Suprapubic skin (tissue), 4 donors: ENCODE measurements at regions not wholly inside any gene's neighbourhood (a gene's known extent, or its start where the extent isn't known, plus 50 kb on each side); places are given as distances from the start of the nearest gene placed in this dataset.
"Not testable (repeated sequence)": the region's sequence is repeated elsewhere in the genome, so short reads cannot be mapped to it uniquely, and the experiment has no call there.

ENCODE experiments used
- DNase-seq, 2 donors: peaks; one replicate each; pipeline ENCODE4 v3.0.0-alpha.2; 2019; ENCODE audit warnings: low spot score in 2 of 2
- H3K27ac ChIP-seq: fragments of 200-600 bp; sonication (generic); one replicate; pipeline ENCODE4 v1.5.1; 2019
- H3K27me3 ChIP-seq: fragments of 200-600 bp; sonication (generic); one replicate; pipeline ENCODE4 v1.5.1; 2019
- H3K36me3 ChIP-seq: fragments of 200-600 bp; sonication (generic); one replicate; pipeline ENCODE4 v1.5.1; 2019
- H3K4me1 ChIP-seq: fragments of 200-600 bp; sonication (generic); one replicate; pipeline ENCODE4 v1.5.1; 2019
- H3K4me3 ChIP-seq: fragments of 200-600 bp; sonication (generic); one replicate; pipeline ENCODE4 v1.5.1; 2019; ENCODE audit warnings: mild to moderate bottlenecking
- H3K9me3 ChIP-seq: fragments of 200-600 bp; sonication (generic); one replicate; pipeline ENCODE4 v1.5.1; 2019
- CTCF ChIP-seq, 2 donors: fragments of 200-600 bp in 1 of 2; fragments of 450-650 bp in 1 of 2; sonication (generic) in 1 of 2; IDR thresholded peaks; one replicate each; pipeline ENCODE4 v1.5.1; 2016 to 2019; ENCODE audit warnings: antibody characterized with exemption in 2 of 2, mild to moderate bottlenecking in 1 of 2, moderate library complexity in 1 of 2
- EP300 ChIP-seq: sonication (generic); formaldehyde crosslinking; IDR thresholded peaks from one replicate; pipeline ENCODE4 v1.6.1; 2017; ENCODE audit warnings: antibody characterized with exemption
- POLR2A ChIP-seq, 2 donors: fragments of 450-650 bp; IDR thresholded peaks; one replicate each; pipeline ENCODE4 v1.6.1; 2017; ENCODE audit warnings: antibody characterized with exemption in 2 of 2, mild to moderate bottlenecking in 2 of 2, moderate library complexity in 2 of 2
- POLR2AphosphoS5 ChIP-seq, 3 donors: sonication (generic); formaldehyde crosslinking; IDR thresholded peaks; one replicate each; pipeline ENCODE4 v1.6.1; 2017; ENCODE audit warnings: antibody characterized with exemption in 3 of 3
- WGBS: methylation state at CpG from one replicate; pipeline ENCODE4 v1.1.5; 2018; 5-methylcytosine and 5-hydroxymethylcytosine counted together

- Histone ChIP-seq H3K27ac (no peak overlapping the region), H3K4me1 (no peaks in the 10 kb centered on the region), H3K4me3 (no peak overlapping the region), H3K9me3 (no peaks in the 10 kb centered on the region), H3K27me3 (no peaks in the 10 kb centered on the region), H3K36me3 (no peaks in the 10 kb centered on the region)
- DNase-seq = no peak
- TF ChIP-seq POLR2A (IDR thresholded peaks at IDR 0.05) (no peak), EP300 (no peak), POLR2AphosphoS5 (IDR thresholded peaks at IDR 0.05) (no peak), CTCF (IDR thresholded peaks at IDR 0.05) (no peak)
- WGBS = 58% methylated on average over 3 of the region's 3 CpGs
These were observed 528.7 kb downstream of the DOK5 start for GRCh38 chr20:55004044-55004443.

- no peak for TF ChIP-seq POLR2A (IDR thresholded peaks at IDR 0.05)
- no peak for TF ChIP-seq EP300
- TF ChIP-seq POLR2AphosphoS5 (IDR thresholded peaks at IDR 0.05) = no peak
- TF ChIP-seq CTCF (IDR thresholded peaks at IDR 0.05) = no peak
- no peaks in the 10 kb centered on the region for H3K9me3 ChIP-seq
- H3K27ac ChIP-seq = no peak overlapping the region
- 73% methylated on average over 5 of the region's 5 CpGs for WGBS
- H3K27me3 ChIP-seq = no peaks in the 10 kb centered on the region
- H3K4me1 ChIP-seq = no peaks in the 10 kb centered on the region
- no peak overlapping the region for H3K4me3 ChIP-seq
- no peaks in the 10 kb centered on the region for H3K36me3 ChIP-seq
- DNase-seq = no peak
These were observed 520.2 kb downstream of the DOK5 start for GRCh38 chr20:54995553-54995952.

GRCh38 chr20:54995011-54995410 is 519.6 kb downstream of the DOK5 start:
- 53% methylated on average over 4 of the region's 4 CpGs for WGBS
- TF ChIP-seq CTCF (IDR thresholded peaks at IDR 0.05) = no peak
- no peak for TF ChIP-seq POLR2AphosphoS5 (IDR thresholded peaks at IDR 0.05)
- TF ChIP-seq POLR2A (IDR thresholded peaks at IDR 0.05) = no peak
- no peak for TF ChIP-seq EP300
- Histone ChIP-seq H3K9me3 (no peaks in the 10 kb centered on the region), H3K27ac (no peak overlapping the region), H3K27me3 (no peaks in the 10 kb centered on the region), H3K4me1 (no peaks in the 10 kb centered on the region), H3K36me3 (no peaks in the 10 kb centered on the region), H3K4me3 (no peak overlapping the region)
- DNase-seq = no peak

- no peaks in the 10 kb centered on the region for H3K9me3 ChIP-seq
- H3K27ac ChIP-seq = no peak overlapping the region
- no peak overlapping the region for H3K4me3 ChIP-seq
- TF ChIP-seq POLR2A (IDR thresholded peaks at IDR 0.05) (no peak), EP300 (no peak), CTCF (IDR thresholded peaks at IDR 0.05) (no peak), POLR2AphosphoS5 (IDR thresholded peaks at IDR 0.05) (no peak)
- DNase-seq = no peak
- 85% methylated on average over 7 of the region's 7 CpGs for WGBS
- no peaks in the 10 kb centered on the region for H3K27me3 ChIP-seq
- H3K4me1 ChIP-seq = no peaks in the 10 kb centered on the region
- H3K36me3 ChIP-seq = no peaks in the 10 kb centered on the region
These were observed 509.7 kb downstream of the DOK5 start for GRCh38 chr20:54985091-54985490.

GRCh38 chr20:54984104-54984448 is 508.7 kb downstream of the DOK5 start:
- no peak for DNase-seq
- TF ChIP-seq CTCF (IDR thresholded peaks at IDR 0.05) (no peak), EP300 (no peak), POLR2A (IDR thresholded peaks at IDR 0.05) (no peak), POLR2AphosphoS5 (IDR thresholded peaks at IDR 0.05) (no peak)
- Histone ChIP-seq H3K27ac (no peak overlapping the region), H3K9me3 (no peaks in the 10 kb centered on the region), H3K36me3 (no peaks in the 10 kb centered on the region), H3K4me3 (no peak overlapping the region), H3K4me1 (no peaks in the 10 kb centered on the region), H3K27me3 (no peaks in the 10 kb centered on the region)
- 74% methylated on average over 1 of the region's 1 CpG for WGBS

GRCh38 chr20:54983394-54984103 is 508.2 kb downstream of the DOK5 start:
- not testable (repeated sequence) for H3K36me3 ChIP-seq, H3K27ac ChIP-seq, H3K9me3 ChIP-seq, H3K4me3 ChIP-seq, H3K4me1 ChIP-seq, H3K27me3 ChIP-seq, DNase-seq
- 70% methylated on average over 11 of the region's 11 CpGs for WGBS
